ENCODE measurements at regions not wholly inside any gene's neighbourhood (a gene's known extent, or its start where the extent isn't known, plus 50 kb on each side); places are given as distances from the start of the nearest gene placed in this dataset.
"Not testable (repeated sequence)": the region's sequence is repeated elsewhere in the genome, so short reads cannot be mapped to it uniquely, and the experiment has no call there.

DNA sequence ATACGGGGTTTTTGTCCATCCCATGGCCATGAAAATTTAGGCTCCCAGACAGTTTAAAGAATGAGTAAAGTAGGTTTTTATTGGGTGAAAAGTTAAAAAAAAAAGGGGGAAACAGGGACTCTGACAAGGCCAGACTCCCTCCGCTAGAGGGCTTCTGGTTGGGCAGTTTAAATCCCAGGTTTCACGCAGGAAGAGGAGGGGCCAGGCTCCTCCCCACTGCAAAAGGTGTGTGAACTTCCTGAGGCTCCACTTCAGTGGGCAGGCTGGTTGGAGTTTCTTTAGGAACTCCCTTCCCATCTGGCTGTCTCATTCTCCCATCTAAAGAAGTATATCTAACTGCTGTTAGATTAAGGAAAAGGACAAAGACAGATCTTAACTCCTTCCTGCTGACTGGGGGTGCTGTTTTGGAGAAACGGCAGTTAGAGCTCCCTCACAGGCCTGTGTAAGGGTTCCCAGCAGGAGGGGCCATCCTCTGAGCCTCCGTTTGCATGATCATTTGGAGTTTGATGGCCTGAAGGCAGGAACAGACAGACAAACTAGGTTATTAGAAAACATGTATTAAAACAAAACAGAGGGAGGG is 1160.7 kb downstream of the CNTNAP5 start:
- Mint-ChIP-seq H3K4me1 (ENCODE audit: low read depth in 2 of 2) (no peaks in the 10 kb centered on the region), H3K9me3 (peaks cover 23% of the 10 kb centered on the region), H3K36me3 (peaks cover 18% of the 10 kb centered on the region), H3K27me3 (no peaks in the 10 kb centered on the region), H3K4me3 (no peak overlapping the region), H3K27ac (no peak overlapping the region)
- ATAC-seq, result no peak
- no peak for DNase-seq (ENCODE audit: low spot score)

DNA sequence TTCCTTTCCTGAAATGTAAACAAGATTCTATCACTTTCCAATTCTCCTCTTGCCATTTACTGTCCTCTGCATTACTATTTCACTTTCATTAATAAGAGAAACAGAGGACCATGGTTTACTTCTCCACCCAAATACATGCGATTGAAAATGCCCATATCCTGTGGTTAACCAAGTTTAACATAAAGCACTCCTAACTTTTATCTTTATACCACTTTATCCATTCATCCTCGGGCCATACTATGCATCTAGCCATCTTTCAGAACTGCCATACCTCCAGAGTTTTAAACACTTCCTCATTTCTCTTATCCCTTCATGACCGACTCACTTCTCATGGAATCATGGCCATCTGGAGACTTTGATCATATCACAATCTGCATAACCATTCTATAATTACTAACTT is 1182.3 kb downstream of the CNTNAP5 start:
- ATAC-seq, result no peak
- H3K27me3 Mint-ChIP-seq, result no peaks in the 10 kb centered on the region

DNA sequence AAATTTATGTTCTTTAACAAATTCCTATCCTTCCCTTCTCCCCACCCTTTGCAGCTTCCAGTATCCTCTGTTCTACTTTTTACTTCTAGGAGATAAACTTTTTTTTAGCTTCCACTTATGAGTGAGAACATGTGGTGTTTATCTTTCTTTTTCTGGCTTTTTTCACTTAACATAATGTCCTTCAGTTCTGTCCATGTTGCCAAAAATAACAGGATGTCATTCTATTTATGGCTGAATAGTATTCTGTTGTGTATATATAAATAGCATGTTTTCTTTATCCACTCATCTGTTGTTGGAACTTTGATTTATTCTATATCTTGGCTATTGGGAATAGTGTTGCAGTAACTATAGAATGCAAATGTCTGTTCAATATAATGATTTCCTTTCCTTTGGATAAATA is 1191.2 kb downstream of the CNTNAP5 start:
- Mint-ChIP-seq H3K9me3 (peaks cover 37% of the 10 kb centered on the region), H3K27ac (no peak overlapping the region), H3K36me3 (peaks cover 12% of the 10 kb centered on the region), H3K4me3 (no peak overlapping the region), H3K27me3 (no peaks in the 10 kb centered on the region), H3K4me1 (ENCODE audit: low read depth in 2 of 2) (no peaks in the 10 kb centered on the region)
- no peak for DNase-seq (ENCODE audit: low spot score)
- no peak for ATAC-seq

More for the DNA sequence above, 1182.3 kb downstream of the CNTNAP5 start:
- H3K36me3 Mint-ChIP-seq, result no peaks in the 10 kb centered on the region
- H3K4me1 Mint-ChIP-seq (ENCODE audit: low read depth in 2 of 2), result no peaks in the 10 kb centered on the region
- no peak overlapping the region for H3K27ac Mint-ChIP-seq
- peaks cover 21% of the 10 kb centered on the region for H3K9me3 Mint-ChIP-seq
- no peak for DNase-seq (ENCODE audit: low spot score)
- no peak overlapping the region for H3K4me3 Mint-ChIP-seq

DNA sequence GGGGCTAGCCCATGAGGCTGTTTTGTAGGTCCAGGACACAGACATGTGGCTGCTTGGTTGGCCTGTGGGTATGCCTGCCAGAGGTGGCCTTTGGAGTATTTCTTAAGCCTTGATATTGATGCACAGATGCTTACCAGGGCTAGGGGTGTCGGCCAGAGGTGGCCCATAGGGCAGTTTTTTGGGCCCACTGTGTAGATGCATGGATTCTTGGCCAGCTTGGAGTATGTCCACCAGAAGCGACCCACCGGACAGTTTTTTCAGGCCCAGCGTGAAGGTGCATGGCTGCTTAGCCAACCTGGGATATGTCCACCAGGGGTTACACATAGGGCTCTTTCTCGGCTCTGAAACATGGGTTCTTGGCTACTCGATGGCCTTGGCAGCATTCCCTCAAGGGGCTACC is 1199.1 kb downstream of the CNTNAP5 start:
- Mint-ChIP-seq H3K27me3 (no peaks in the 10 kb centered on the region), H3K4me3 (no peak overlapping the region), H3K9me3 (peaks cover 20% of the 10 kb centered on the region), H3K27ac (no peak overlapping the region), H3K36me3 (peaks cover 19% of the 10 kb centered on the region), H3K4me1 (ENCODE audit: low read depth in 2 of 2) (no peaks in the 10 kb centered on the region)
- DNase-seq (ENCODE audit: low spot score) (no peak), ATAC-seq (no peak)

DNA sequence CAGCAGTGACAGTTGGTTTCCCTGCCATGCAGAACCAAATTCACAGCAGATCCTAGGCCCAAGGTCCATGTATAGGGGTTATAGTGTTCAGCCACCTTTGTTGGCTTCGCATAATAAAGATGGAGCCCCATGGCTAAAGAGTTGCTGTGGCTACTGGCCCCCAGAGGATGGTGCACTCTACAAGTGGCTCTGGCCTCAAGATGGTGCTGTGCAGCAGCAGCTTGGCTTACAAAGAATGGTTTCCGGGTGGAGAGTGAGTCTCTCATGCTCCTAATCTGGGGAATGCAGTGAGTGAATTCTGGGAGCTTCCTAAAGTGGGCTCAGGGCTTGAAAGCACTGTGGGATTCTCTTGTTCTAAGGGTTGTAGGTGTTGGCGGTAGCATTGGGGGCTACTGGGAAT is 1199.7 kb downstream of the CNTNAP5 start:
- H3K4me1 Mint-ChIP-seq (ENCODE audit: low read depth in 2 of 2), result no peaks in the 10 kb centered on the region
- H3K27ac Mint-ChIP-seq, result no peak overlapping the region
- ATAC-seq, result no peak
- H3K4me3 Mint-ChIP-seq, result no peak overlapping the region
- DNase-seq (ENCODE audit: low spot score), result no peak
- peaks cover 21% of the 10 kb centered on the region for H3K9me3 Mint-ChIP-seq
- H3K27me3 Mint-ChIP-seq, result no peaks in the 10 kb centered on the region
- peaks cover 19% of the 10 kb centered on the region for H3K36me3 Mint-ChIP-seq

DNA sequence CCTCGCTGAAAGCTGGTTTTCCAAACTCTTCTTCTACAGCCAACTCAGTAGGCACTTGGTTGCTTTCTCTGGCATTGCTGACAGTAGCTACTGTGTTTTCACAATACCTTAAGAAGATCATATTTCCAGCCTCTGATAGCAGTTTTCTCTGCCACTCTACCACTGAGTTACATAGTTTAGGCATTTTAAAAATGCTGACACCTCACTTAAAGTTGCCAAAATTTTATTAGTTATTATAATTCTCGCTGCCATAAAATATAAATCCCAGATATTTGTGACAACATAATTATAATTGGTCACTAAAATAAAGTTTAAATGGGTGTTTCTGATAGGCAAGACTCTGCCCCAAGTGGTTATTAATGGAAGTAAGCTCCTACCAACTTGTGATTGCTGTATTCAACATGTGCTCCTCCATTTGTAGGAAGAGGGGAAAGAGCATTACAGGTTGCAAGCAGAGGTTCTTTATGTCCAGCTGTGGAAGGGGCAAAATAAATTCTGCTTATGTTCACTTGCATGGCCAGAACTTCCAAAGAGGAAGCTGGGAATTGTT is 1202.8 kb downstream of the CNTNAP5 start:
- Mint-ChIP-seq H3K27ac (no peak overlapping the region), H3K4me3 (no peak overlapping the region), H3K36me3 (peaks cover 6% of the 10 kb centered on the region), H3K4me1 (ENCODE audit: low read depth in 2 of 2) (no peaks in the 10 kb centered on the region), H3K9me3 (peaks cover 14% of the 10 kb centered on the region), H3K27me3 (no peaks in the 10 kb centered on the region)
- DNase-seq (ENCODE audit: low spot score) (no peak), ATAC-seq (no peak)

DNA sequence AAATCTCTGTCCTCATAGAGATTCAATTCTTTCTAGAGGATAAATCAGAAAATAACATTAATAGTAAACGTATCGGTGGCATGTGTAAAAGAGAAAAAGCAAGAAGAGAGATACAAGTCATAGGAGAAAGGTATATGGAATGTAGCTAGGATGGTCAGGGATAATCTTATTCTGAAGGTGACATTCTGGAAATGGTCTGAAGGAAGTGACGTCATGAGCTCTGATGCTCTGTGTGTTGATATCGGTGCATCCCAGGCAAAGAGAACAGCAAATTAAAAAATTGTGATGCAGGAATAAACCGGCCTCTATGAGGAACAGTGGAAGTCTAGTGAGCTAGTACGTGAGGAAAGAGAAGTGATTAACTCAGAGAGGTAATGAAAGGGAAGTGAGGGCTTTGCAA is 1215.8 kb downstream of the CNTNAP5 start:
- ATAC-seq (no peak), DNase-seq (ENCODE audit: low spot score) (no peak)
- Mint-ChIP-seq H3K27me3 (no peaks in the 10 kb centered on the region), H3K27ac (no peak overlapping the region), H3K9me3 (peaks cover 16% of the 10 kb centered on the region), H3K4me1 (ENCODE audit: low read depth in 2 of 2) (no peaks in the 10 kb centered on the region), H3K36me3 (peaks cover 4% of the 10 kb centered on the region), H3K4me3 (no peak overlapping the region)

DNA sequence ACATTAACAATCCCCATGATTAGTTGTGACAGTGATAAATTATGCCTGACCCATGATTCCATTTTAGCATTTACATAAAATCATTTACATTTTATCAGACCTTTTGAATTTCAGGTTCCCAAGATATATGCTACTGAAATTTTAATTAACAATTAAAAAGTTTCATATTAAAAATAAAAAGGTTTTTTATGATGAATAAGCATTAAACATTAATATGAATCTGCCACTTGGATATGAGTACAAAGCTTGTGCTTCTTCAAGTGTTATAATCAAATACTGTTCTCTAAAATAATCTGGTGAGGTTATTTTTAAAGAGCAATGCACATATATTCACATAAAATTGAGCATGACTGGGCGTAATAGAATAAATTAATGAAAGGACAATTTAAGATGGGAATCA is 1218.0 kb downstream of the CNTNAP5 start:
- peaks cover 17% of the 10 kb centered on the region for H3K9me3 Mint-ChIP-seq
- no peaks in the 10 kb centered on the region for H3K27me3 Mint-ChIP-seq
- no peak for ATAC-seq
- DNase-seq (ENCODE audit: low spot score), result no peak
- no peak overlapping the region for H3K27ac Mint-ChIP-seq
- H3K4me1 Mint-ChIP-seq (ENCODE audit: low read depth in 2 of 2), result no peaks in the 10 kb centered on the region
- no peak overlapping the region for H3K4me3 Mint-ChIP-seq
- H3K36me3 Mint-ChIP-seq, result peaks cover 4% of the 10 kb centered on the region

DNA sequence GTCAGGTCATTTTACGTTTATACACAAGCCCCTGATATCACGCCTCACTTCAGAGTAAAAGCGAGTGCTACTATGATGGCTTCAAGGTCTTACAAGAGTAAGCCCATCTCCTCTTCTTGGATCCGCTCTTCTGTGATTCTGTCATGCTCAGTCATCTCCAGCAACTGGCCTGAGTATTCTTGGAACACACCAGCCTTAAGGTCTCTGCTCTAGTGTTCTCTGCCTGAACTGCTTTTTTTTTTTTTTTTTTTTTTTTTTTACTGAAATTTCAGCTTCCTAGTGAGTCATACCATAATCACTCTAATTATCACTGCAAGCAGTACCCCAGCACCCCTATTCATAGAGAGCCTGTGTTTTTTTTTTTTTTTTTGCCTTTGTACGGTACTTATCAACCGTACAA is 1228.9 kb downstream of the CNTNAP5 start:
- H3K4me3 Mint-ChIP-seq, result no peak overlapping the region
- H3K27ac Mint-ChIP-seq, result no peak overlapping the region
- ATAC-seq, result no peak

DNA sequence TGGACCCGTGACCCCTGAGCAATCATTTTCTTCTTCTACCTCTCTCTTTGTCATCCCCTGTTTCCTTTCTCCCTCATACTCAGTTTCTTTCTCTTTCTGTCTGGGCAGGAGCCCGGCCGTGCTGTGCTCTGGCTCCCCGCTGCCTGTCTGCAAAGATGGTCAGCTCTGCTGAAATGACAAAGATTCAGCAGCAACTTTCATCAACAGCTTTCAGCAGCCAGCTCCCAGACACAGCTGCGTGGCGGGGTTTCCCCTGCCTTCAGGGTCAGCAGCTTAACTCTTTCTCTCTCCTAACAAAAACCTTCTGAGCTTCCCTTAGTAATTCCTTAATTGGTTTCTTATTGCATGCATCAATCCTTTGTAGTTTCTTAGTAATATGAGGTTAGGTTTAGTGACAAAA is 1234.4 kb downstream of the CNTNAP5 start:
- no peak overlapping the region for H3K4me3 Mint-ChIP-seq
- no peaks in the 10 kb centered on the region for H3K27me3 Mint-ChIP-seq
- H3K9me3 Mint-ChIP-seq, result peaks cover 6% of the 10 kb centered on the region
- DNase-seq (ENCODE audit: low spot score) (no peak), ATAC-seq (no peak)
- no peak overlapping the region for H3K27ac Mint-ChIP-seq
- no peaks in the 10 kb centered on the region for H3K4me1 Mint-ChIP-seq (ENCODE audit: low read depth in 2 of 2)
- peaks cover 2% of the 10 kb centered on the region for H3K36me3 Mint-ChIP-seq

More for the DNA sequence above, 1228.9 kb downstream of the CNTNAP5 start:
- no peaks in the 10 kb centered on the region for H3K36me3 Mint-ChIP-seq
- H3K4me1 Mint-ChIP-seq (ENCODE audit: low read depth in 2 of 2), result no peaks in the 10 kb centered on the region
- H3K27me3 Mint-ChIP-seq, result no peaks in the 10 kb centered on the region
- H3K9me3 Mint-ChIP-seq, result peaks cover 2% of the 10 kb centered on the region
- no peak for DNase-seq (ENCODE audit: low spot score)

DNA sequence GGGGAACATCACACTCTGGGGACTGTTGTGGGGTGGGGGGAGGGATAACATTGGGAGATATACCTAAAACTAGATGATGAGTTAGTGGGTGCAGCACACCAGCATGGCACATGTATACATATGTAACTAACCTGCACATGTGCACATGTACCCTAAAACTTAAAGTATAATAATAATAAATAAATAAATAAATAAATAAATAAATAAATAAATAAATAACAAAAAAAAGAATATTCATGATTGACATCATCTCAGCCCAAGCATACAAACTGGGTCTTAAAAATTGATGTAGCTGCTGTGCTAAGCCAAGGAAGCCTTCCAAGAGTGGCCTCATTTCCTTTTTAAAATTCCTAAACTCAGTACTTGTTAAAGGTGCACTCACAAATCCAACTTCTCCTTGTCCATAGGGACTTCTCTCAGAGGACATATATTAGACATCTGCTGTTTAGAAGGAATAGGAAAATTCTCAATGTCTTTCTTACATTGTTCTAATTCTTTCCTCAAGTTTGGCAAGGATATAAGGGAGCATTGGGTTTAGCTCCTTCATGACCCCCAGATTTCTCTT is 1235.4 kb downstream of the CNTNAP5 start:
- not testable (repeated sequence) for H3K36me3 Mint-ChIP-seq; H3K4me3 Mint-ChIP-seq; H3K4me1 Mint-ChIP-seq (ENCODE audit: low read depth in 2 of 2); DNase-seq (ENCODE audit: low spot score); H3K27me3 Mint-ChIP-seq; H3K9me3 Mint-ChIP-seq; H3K27ac Mint-ChIP-seq; ATAC-seq

DNA sequence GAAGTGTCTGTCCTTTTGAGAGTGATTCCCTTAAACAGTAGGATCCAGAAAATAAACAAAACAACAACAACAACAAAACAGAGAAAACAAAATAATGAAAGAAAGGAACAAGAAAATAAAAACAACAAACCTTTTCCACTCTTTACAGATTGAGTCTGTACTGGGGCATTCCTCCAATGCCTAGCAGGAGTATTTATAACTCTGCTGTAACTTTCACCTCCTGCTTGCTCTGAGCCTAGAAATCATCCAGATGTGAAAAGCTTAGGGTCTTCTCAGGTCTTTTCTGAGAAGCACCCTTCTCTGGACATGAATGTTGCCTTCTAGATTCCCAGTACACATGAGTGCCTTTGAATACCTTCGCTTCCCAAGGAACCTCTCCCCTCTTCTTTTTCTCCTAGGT is 1239.4 kb downstream of the CNTNAP5 start:
- Mint-ChIP-seq H3K27ac (no peak overlapping the region), H3K36me3 (peaks cover 7% of the 10 kb centered on the region), H3K9me3 (peaks cover 8% of the 10 kb centered on the region), H3K4me3 (no peak overlapping the region), H3K27me3 (no peaks in the 10 kb centered on the region), H3K4me1 (ENCODE audit: low read depth in 2 of 2) (no peaks in the 10 kb centered on the region)
- no peak for DNase-seq (ENCODE audit: low spot score)
- ATAC-seq, result no peak

DNA sequence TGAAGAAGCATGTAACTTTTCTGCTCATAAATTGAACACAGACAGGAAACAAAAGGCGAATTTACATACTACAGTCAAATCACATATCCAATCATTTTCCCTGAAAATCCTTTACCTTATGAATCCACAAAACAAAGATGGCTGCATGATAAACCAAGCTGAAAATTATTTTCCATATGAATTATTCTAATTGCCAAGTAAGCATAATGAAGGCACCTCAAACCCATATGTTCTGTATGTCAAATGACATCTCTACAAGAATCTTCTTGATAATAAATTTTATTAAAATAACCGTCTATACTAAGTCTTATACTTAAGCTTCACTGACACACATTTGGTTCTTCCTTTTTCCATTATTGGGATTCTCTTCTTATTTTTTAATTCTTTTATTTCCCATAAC is 1242.6 kb downstream of the CNTNAP5 start:
- DNase-seq (ENCODE audit: low spot score), result no peak
- Mint-ChIP-seq H3K36me3 (peaks cover 7% of the 10 kb centered on the region), H3K4me3 (no peak overlapping the region), H3K27ac (no peak overlapping the region), H3K27me3 (no peaks in the 10 kb centered on the region), H3K9me3 (peaks cover 13% of the 10 kb centered on the region), H3K4me1 (ENCODE audit: low read depth in 2 of 2) (no peaks in the 10 kb centered on the region)
- no peak for ATAC-seq

DNA sequence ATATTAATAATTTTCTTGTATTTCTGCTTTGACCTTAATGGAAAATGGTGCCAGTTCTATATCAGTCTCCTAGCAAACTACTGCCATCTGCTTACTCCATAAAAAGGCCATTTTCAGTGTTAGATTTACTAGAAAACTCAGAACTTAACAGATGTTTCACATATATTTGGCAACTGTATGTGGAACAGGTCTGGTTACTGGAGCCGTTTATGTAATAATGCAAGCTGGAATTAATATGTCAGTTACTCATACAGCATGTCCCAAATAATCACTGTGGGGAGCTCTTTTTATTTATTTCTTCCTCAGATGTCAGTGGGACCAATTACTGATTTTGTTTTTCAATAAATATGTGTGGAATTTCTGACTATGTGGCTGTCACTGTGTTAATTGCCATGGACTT is 1247.6 kb downstream of the CNTNAP5 start:
- no peaks in the 10 kb centered on the region for H3K4me1 Mint-ChIP-seq (ENCODE audit: low read depth in 2 of 2)
- no peak overlapping the region for H3K4me3 Mint-ChIP-seq
- ATAC-seq (no peak), DNase-seq (ENCODE audit: low spot score) (no peak)
- peaks cover 15% of the 10 kb centered on the region for H3K9me3 Mint-ChIP-seq
- H3K27me3 Mint-ChIP-seq, result no peaks in the 10 kb centered on the region
- no peaks in the 10 kb centered on the region for H3K36me3 Mint-ChIP-seq
- no peak overlapping the region for H3K27ac Mint-ChIP-seq

DNA sequence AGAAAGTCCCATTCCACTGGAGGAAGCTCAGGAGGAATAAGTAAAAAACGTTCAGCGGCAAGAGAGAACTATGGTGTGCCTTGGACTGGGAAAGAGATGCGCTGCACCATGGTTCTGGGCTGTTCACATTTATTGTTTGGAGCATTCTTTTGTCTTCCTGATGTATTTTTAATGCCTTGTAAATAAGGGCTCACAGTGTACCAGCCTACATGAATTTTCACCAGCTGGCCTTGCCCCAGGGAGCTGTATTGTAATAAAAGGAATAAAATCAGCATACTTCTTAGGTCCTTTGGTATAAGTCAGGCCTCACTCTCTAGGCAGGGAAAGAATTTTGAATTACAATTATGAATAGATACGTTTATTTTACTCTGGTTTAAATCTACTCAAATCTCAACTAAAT is 1249.6 kb downstream of the CNTNAP5 start:
- peaks cover 18% of the 10 kb centered on the region for H3K9me3 Mint-ChIP-seq
- no peaks in the 10 kb centered on the region for H3K27me3 Mint-ChIP-seq
- no peak overlapping the region for H3K4me3 Mint-ChIP-seq
- H3K4me1 Mint-ChIP-seq (ENCODE audit: low read depth in 2 of 2), result no peaks in the 10 kb centered on the region
- DNase-seq (ENCODE audit: low spot score) (no peak), ATAC-seq (no peak)
- no peak overlapping the region for H3K27ac Mint-ChIP-seq
- H3K36me3 Mint-ChIP-seq, result no peaks in the 10 kb centered on the region

All from natural killer cell treated with Interleukin-12 subunit alpha and Interleukin-12 subunit beta and Interleukin-15 and Interleukin-18, amount 100 ng/mL, for 72 hours (primary cell).